ENCODE measurements at regions not wholly inside any gene's neighbourhood (a gene's known extent, or its start where the extent isn't known, plus 50 kb on each side); places are given as distances from the start of the nearest gene placed in this dataset.

DNA sequence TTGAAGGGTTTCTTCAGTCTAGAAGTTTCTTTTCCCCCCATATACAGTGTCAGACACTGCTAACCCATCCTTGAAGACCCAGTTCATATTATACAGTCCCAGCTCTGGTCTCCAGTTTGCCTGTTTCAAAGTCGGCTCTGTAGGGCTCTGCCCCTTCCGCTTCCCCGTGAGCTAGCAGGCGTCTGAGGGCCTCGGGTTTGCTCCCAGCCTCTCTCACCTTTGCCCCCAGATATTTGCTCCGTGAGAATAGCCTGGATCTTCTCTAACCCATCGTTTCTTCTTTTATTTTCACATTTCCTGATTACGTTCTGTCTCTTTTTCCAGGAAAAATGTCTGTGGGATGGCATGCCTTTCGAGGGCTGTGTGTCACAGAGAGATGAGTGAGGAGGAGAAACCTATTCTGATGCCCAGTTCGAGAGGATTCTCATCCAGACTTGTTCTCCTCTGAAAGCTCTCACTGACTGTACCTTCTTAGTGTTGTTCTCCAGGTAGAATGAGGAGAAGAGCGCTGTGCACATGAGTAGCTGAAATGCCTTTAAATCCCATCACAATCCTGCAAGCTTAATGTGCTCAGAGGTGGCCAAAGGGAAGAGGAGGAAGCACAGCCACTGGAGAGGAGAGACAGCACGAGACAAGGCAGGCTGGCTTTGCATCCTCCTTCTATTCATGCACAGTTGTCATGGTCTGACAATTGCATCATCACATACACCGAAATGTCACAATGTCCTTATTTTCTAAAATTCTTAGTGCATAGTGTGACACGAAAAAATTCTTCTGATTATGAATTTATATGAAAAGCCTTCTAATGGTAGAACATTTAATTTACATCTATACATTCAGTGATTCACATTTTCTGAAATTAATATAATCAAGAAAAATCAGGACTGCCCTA lies 171.1 kb downstream of the FOXA2 start:
- ATAC-seq: no peak
- no peak for DNase-seq

GRCh38 chr20:22411627-22412450 lies 172.5 kb downstream of the FOXA2 start:
- peak; percentile 57 for DNase-seq
- intact Hi-C loops (cut with DNase I): no loop called here
- ATAC-seq: peak; percentile 86 to 97

More for the DNA sequence above, 171.1 kb downstream of the FOXA2 start:
- intact Hi-C loops (cut with DNase I): no loop called here

DNA sequence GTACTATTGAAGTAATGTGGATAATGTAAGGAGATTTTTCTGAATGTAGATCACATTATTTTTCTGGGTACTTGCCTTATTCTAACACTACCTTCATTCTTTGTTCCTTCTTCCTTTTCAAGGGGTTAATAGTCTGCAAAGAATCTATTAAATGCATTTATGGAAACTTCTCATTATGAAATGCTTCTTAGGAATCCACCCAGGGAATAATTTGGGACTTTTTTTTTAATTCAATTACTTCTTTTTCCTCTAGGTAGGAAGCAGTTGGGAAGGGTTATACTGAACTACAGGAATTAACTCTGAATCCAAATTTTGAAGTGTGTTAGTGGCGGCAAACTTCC lies 173.1 kb downstream of the FOXA2 start:
- no peak for ATAC-seq
- intact Hi-C loops (cut with DNase I): no loop called here
- no peak for DNase-seq

- intact Hi-C loops (cut with DNase I): no loop called here
- DNase-seq (no peak), ATAC-seq (no peak)
These were observed 173.7 kb downstream of the FOXA2 start for GRCh38 chr20:22410556-22411130.

DNA sequence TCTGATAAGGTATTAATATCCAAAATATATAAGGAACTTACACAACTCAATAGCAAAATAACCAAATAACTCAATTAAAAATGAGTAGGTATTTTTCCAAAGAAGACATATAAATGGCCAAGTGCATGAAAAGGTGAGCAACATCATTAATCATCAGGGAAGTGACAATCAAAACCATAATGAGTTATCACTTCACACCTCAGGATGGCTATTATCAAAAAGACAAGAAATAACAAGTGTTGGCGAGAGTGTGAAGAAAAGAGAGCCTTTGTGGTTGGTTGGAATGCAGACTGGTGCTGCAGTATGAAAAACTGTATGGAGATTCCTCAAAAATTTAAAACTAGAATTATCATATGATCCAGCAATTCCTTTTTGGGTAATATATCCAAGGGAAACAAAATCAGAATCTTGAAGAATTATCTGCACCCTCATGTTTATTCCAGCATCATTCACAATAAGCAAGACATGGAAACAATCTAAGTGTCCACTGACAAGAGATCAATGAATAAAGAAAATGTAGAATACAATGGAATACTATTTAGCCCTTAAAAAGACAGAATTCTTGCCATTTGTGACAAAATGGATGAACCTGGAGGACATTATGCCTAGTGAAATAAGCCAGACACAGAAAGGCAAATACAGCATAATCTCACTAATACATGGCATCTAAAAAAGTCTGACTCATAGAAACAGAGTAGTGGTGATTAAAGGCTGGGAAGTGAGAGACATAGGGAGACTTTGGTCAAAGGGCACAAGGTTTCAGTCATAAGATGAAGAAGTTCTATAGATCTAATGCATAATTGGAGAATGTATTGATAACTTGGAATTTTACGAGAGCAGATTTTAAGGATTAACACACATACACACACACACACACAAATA lies 175.6 kb downstream of the FOXA2 start:
- no peak for ATAC-seq
- intact Hi-C loops (cut with DNase I): no loop called here
- no peak for DNase-seq

- no peak for ATAC-seq
- intact Hi-C loops (cut with DNase I): no loop called here
- no peak for DNase-seq
These were observed 176.9 kb downstream of the FOXA2 start for GRCh38 chr20:22407237-22408193.

GRCh38 chr20:22404419-22405170 lies 179.8 kb downstream of the FOXA2 start:
- intact Hi-C loops (cut with DNase I): no loop called here

DNA sequence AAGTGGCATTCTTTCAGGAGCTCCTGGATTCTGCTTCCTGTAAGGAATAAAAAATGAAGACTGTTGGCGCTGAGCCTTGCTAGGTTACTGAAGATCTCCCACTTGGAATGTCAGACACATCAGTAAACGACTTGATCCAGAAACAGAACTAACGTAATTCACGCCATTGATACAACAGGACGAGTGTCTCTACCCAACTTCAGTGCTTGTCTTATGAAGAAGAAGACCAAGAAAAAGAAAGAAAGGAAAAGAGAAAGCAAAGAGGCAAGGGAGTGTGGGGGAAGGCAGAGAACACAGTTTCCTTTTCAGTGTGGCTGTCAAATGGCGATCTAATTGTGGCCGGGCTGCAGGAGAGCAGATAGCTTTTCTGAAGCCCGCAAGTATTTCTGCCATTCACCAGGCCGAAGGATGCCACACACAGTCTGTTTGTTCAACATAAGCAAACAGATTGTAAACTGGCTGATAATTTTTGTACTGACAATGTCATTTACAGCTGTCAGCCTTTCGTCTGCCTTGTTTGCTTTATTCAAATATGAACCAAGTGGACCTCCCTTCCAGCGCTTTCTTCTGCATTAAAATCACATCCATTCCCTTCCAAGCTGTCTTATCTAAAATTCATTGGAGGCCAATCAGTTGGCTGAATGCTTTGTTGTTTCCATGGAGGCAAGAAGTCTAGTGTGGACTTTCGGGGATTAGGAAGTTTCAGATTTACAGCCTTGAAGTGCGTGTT lies 180.6 kb downstream of the FOXA2 start:
- DNase-seq (no peak), ATAC-seq (peak; percentile 12 to 14)
- intact Hi-C loops (cut with DNase I): no loop called here

More at GRCh38 chr20:22404419-22405170, 179.8 kb downstream of the FOXA2 start:
- DNase-seq: no peak
- peak in 1 of 2 donors; percentile 15 for ATAC-seq

- DNase-seq (no peak), ATAC-seq (no peak)
- intact Hi-C loops (cut with DNase I): no loop called here
These were observed 181.2 kb downstream of the FOXA2 start for GRCh38 chr20:22403022-22403631.

DNA sequence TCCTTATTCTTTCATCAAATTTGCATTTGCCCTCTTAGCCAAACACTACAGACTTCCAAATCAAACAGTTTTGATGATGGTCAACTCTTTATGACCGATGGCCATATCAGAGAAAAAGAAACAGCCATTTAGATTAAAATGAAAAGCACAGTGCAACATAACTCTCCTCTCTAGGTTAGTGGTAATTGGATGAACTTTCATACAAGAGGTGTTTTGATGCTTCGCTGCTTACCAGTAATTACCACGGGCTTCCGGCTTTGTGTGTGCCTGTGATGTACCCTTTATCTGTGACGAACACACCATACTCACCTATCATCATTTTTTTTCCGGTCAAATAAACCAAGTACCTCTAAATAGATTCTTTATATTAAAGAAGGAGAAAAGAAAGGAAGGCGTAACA lies 181.8 kb downstream of the FOXA2 start:
- no peak for DNase-seq
- no peak for ATAC-seq
- intact Hi-C loops (cut with DNase I): no loop called here

- no peak for ATAC-seq
- no peak for DNase-seq
- intact Hi-C loops (cut with DNase I): no loop called here
These were observed 183.9 kb downstream of the FOXA2 start for GRCh38 chr20:22400440-22400839.

- intact Hi-C loops (cut with DNase I): no loop called here
- no peak for DNase-seq
- no peak for ATAC-seq
These were observed 189.8 kb downstream of the FOXA2 start for GRCh38 chr20:22394583-22394982.

GRCh38 chr20:22390543-22390903 lies 193.8 kb downstream of the FOXA2 start:
- ATAC-seq (no peak), DNase-seq (no peak)
- intact Hi-C loops (cut with DNase I): no loop called here

GRCh38 chr20:22389836-22390542 lies 194.4 kb downstream of the FOXA2 start:
- ATAC-seq (peak in 1 of 2 donors; percentile 67), DNase-seq (no peak)
- intact Hi-C loops (cut with DNase I): no loop called here

GRCh38 chr20:22387452-22387851 lies 196.9 kb downstream of the FOXA2 start:
- ATAC-seq (no peak), DNase-seq (no peak)
- intact Hi-C loops (cut with DNase I): no loop called here

GRCh38 chr20:22386306-22386623 lies 198.1 kb downstream of the FOXA2 start:
- ATAC-seq: no peak
- intact Hi-C loops (cut with DNase I): no loop called here

More at GRCh38 chr20:22386306-22386623, 198.1 kb downstream of the FOXA2 start:
- DNase-seq: no peak
